ENCODE measurements at regions not wholly inside any gene's neighbourhood (a gene's known extent, or its start where the extent isn't known, plus 50 kb on each side); places are given as distances from the start of the nearest gene placed in this dataset.

- TF ChIP-seq CTCF (IDR thresholded peaks at IDR 0.05) = no peak
- TF ChIP-seq POLR2A (IDR thresholded peaks at IDR 0.05) = no peak
Measured at GRCh38 chr22:48757985-48758561, 1069.6 kb downstream of the BRD1 start.

Measured in esophagus squamous epithelium (tissue), 4 donors.